HepG2 (cell line): ENCODE measurements at regions not wholly inside any gene's neighbourhood (a gene's known extent, or its start where the extent isn't known, plus 50 kb on each side); places are given as distances from the start of the nearest gene placed in this dataset.

ENCODE experiments used
- PHB2 ChIP-seq: fragments of 450-650 bp; IDR thresholded peaks from 2 replicates; pipeline ENCODE4 v1.6.1; 2018; ENCODE audit not compliant: partially characterized antibody
- TEAD2 ChIP-seq: sonication (generic); formaldehyde crosslinking; IDR thresholded peaks from 2 replicates; pipeline ENCODE4 v1.9.0; 2021; ENCODE audit warnings: missing genetic modification reagents
- TGIF2 ChIP-seq: IDR thresholded peaks from 2 replicates; pipeline ENCODE4 v1.6.1; 2016; ENCODE audit warnings: control low read depth, missing compliant biosample characterization
- TP53 ChIP-seq: sonication (generic); formaldehyde crosslinking; conservative IDR thresholded peaks from 2 replicates; pipeline ENCODE4 v1.4.0; 2020; ENCODE audit warnings: missing genetic modification reagents
- TRIM24 ChIP-seq: sonication (generic); formaldehyde crosslinking; IDR thresholded peaks from 2 replicates; pipeline ENCODE4 v1.8.0; 2022; ENCODE audit warnings: mild to moderate bottlenecking, missing genetic modification reagents
- TSC22D2 ChIP-seq: sonication (generic); formaldehyde crosslinking; IDR thresholded peaks from 2 replicates; pipeline ENCODE4 v1.5.1; 2020; ENCODE audit warnings: missing genetic modification reagents, mild to moderate bottlenecking, borderline replicate concordance
- ZNF12 ChIP-seq: sonication (generic); formaldehyde crosslinking; IDR thresholded peaks from 2 replicates; pipeline ENCODE4 v1.5.0; 2020; ENCODE audit warnings: missing genetic modification reagents
- ZNF761 ChIP-seq: sonication (generic); formaldehyde crosslinking; conservative IDR thresholded peaks from 2 replicates; pipeline ENCODE4 v1.4.0; 2020; ENCODE audit warnings: mild to moderate bottlenecking, missing genetic modification reagents
- TF ChIP-seq, protein P1 (sequence below): sonication (generic); formaldehyde crosslinking; conservative IDR thresholded peaks from 2 replicates; pipeline ENCODE4 v1.8.1; 2023; ENCODE audit warnings: missing genetic modification reagents
- TF ChIP-seq, protein P2 (sequence below): sonication (generic); formaldehyde crosslinking; IDR thresholded peaks from 2 replicates; pipeline ENCODE4 v1.5.0; 2020; ENCODE audit warnings: mild to moderate bottlenecking, missing genetic modification reagents, moderate library complexity
- TF ChIP-seq, protein P3 (sequence below): sonication (generic); formaldehyde crosslinking; IDR thresholded peaks from 2 replicates; pipeline ENCODE4 v1.5.0; 2020; ENCODE audit warnings: missing genetic modification reagents, mild to moderate bottlenecking, borderline replicate concordance
- TF ChIP-seq, protein P4 (sequence below): IDR thresholded peaks from 2 replicates; pipeline ENCODE4 v1.4.0; 2020; ENCODE audit warnings: mild to moderate bottlenecking, missing genetic modification reagents
- TF ChIP-seq, protein P5 (sequence below): sonication (generic); formaldehyde crosslinking; IDR thresholded peaks from 2 replicates; pipeline ENCODE4 v1.8.1; 2023; ENCODE audit warnings: missing genetic modification reagents, inconsistent platforms, borderline replicate concordance

DNA sequence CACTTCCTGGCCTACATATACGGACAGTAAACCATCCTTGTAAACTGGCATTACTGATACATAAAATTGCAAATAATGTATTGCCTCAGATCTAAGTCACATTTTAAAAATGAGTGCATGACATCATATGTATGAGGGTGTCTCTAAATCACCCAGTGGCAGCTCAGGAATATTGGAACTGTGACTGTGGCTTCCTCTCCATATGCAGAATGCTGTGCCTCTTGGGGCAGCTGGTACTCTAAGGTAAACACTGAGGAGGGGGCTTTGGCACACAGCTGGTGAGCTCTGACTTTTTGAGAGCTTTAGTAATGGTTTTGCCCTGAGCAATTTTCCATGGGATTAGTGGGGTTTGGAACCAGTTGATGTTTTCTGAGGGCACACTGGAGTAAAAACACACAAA, 263.7 kb downstream of the BMP4 start:
- TF ChIP-seq, protein P1, sequence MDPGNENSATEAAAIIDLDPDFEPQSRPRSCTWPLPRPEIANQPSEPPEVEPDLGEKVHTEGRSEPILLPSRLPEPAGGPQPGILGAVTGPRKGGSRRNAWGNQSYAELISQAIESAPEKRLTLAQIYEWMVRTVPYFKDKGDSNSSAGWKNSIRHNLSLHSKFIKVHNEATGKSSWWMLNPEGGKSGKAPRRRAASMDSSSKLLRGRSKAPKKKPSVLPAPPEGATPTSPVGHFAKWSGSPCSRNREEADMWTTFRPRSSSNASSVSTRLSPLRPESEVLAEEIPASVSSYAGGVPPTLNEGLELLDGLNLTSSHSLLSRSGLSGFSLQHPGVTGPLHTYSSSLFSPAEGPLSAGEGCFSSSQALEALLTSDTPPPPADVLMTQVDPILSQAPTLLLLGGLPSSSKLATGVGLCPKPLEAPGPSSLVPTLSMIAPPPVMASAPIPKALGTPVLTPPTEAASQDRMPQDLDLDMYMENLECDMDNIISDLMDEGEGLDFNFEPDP (CRISPR knock-in tag) = no peak
- no peak for TF ChIP-seq ZNF761 (CRISPR knock-in tag)
- TF ChIP-seq, protein P2, sequence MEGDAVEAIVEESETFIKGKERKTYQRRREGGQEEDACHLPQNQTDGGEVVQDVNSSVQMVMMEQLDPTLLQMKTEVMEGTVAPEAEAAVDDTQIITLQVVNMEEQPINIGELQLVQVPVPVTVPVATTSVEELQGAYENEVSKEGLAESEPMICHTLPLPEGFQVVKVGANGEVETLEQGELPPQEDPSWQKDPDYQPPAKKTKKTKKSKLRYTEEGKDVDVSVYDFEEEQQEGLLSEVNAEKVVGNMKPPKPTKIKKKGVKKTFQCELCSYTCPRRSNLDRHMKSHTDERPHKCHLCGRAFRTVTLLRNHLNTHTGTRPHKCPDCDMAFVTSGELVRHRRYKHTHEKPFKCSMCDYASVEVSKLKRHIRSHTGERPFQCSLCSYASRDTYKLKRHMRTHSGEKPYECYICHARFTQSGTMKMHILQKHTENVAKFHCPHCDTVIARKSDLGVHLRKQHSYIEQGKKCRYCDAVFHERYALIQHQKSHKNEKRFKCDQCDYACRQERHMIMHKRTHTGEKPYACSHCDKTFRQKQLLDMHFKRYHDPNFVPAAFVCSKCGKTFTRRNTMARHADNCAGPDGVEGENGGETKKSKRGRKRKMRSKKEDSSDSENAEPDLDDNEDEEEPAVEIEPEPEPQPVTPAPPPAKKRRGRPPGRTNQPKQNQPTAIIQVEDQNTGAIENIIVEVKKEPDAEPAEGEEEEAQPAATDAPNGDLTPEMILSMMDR (CRISPR knock-in tag) = no peak
- no peak for TF ChIP-seq TP53 (CRISPR knock-in tag)
- TF ChIP-seq, protein P3, sequence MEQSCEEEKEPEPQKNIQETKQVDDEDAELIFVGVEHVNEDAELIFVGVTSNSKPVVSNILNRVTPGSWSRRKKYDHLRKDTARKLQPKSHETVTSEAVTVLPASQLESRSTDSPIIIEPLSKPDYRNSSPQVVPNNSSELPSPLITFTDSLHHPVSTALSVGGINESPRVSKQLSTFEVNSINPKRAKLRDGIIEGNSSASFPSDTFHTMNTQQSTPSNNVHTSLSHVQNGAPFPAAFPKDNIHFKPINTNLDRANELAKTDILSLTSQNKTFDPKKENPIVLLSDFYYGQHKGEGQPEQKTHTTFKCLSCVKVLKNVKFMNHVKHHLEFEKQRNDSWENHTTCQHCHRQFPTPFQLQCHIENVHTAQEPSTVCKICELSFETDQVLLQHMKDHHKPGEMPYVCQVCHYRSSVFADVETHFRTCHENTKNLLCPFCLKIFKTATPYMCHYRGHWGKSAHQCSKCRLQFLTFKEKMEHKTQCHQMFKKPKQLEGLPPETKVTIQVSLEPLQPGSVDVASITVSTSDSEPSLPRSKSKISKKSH (CRISPR knock-in tag) = no peak
- TF ChIP-seq, protein P4, sequence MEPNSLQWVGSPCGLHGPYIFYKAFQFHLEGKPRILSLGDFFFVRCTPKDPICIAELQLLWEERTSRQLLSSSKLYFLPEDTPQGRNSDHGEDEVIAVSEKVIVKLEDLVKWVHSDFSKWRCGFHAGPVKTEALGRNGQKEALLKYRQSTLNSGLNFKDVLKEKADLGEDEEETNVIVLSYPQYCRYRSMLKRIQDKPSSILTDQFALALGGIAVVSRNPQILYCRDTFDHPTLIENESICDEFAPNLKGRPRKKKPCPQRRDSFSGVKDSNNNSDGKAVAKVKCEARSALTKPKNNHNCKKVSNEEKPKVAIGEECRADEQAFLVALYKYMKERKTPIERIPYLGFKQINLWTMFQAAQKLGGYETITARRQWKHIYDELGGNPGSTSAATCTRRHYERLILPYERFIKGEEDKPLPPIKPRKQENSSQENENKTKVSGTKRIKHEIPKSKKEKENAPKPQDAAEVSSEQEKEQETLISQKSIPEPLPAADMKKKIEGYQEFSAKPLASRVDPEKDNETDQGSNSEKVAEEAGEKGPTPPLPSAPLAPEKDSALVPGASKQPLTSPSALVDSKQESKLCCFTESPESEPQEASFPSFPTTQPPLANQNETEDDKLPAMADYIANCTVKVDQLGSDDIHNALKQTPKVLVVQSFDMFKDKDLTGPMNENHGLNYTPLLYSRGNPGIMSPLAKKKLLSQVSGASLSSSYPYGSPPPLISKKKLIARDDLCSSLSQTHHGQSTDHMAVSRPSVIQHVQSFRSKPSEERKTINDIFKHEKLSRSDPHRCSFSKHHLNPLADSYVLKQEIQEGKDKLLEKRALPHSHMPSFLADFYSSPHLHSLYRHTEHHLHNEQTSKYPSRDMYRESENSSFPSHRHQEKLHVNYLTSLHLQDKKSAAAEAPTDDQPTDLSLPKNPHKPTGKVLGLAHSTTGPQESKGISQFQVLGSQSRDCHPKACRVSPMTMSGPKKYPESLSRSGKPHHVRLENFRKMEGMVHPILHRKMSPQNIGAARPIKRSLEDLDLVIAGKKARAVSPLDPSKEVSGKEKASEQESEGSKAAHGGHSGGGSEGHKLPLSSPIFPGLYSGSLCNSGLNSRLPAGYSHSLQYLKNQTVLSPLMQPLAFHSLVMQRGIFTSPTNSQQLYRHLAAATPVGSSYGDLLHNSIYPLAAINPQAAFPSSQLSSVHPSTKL (CRISPR knock-in tag) = no peak
- TF ChIP-seq, protein P5, sequence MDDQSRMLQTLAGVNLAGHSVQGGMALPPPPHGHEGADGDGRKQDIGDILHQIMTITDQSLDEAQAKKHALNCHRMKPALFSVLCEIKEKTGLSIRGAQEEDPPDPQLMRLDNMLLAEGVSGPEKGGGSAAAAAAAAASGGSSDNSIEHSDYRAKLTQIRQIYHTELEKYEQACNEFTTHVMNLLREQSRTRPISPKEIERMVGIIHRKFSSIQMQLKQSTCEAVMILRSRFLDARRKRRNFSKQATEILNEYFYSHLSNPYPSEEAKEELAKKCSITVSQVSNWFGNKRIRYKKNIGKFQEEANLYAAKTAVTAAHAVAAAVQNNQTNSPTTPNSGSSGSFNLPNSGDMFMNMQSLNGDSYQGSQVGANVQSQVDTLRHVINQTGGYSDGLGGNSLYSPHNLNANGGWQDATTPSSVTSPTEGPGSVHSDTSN (CRISPR knock-in tag) = no peak
- TF ChIP-seq PHB2 = no peak
- TF ChIP-seq TSC22D2 (CRISPR knock-in tag) = no peak
- TF ChIP-seq ZNF12 = no peak
- TF ChIP-seq TEAD2 = no peak
- no peak for TF ChIP-seq TRIM24
- no peak for TF ChIP-seq TGIF2 (CRISPR knock-in tag)
